PFSK-1 (cell line): ENCODE measurements at regions not wholly inside any gene's neighbourhood (a gene's known extent, or its start where the extent isn't known, plus 50 kb on each side); places are given as distances from the start of the nearest gene placed in this dataset.

Source experiments
- POLR2AphosphoS5 ChIP-seq: IDR thresholded peaks from 2 replicates; pipeline ENCODE4 v1.6.1; 2012; ENCODE audit warnings: low read depth, mild to moderate bottlenecking, control low read depth, low read length, moderate library complexity
- REST ChIP-seq, 2 experiments: IDR thresholded peaks; 2 replicates each; pipeline versions ENCODE4 v1.6.1 to v1.8.0; 2011 to 2012; ENCODE audit warnings: low read depth in 2 of 2, low read length in 2 of 2, control low read depth in 1 of 2, inconsistent platforms in 1 of 2, mild to moderate bottlenecking in 1 of 2, moderate library complexity in 1 of 2; ENCODE audit not compliant: insufficient read depth in 1 of 2
- SIN3A ChIP-seq: IDR thresholded peaks from 2 replicates; pipeline ENCODE4 v1.6.1; 2012; ENCODE audit warnings: mild to moderate bottlenecking, low read length, moderate library complexity, borderline replicate concordance; ENCODE audit not compliant: insufficient read depth
- TAF1 ChIP-seq: IDR thresholded peaks from 2 replicates; pipeline ENCODE4 v1.6.1; 2012; ENCODE audit warnings: low read length, control low read depth, borderline replicate concordance; ENCODE audit not compliant: insufficient read depth

- TF ChIP-seq TAF1 (no peak), SIN3A (no peak), POLR2AphosphoS5 (no peak), REST (IDR thresholded peaks at IDR 0.05; ENCODE audit: insufficient read depth in 1 of 2, low read depth in 2 of 2, low read length in 2 of 2) (no peak)
These were observed 734.7 kb upstream of the FAM241A start for GRCh38 chr4:111410571-111410970.
